GM21529 (cell line): ENCODE measurements at regions not wholly inside any gene's neighbourhood (a gene's known extent, or its start where the extent isn't known, plus 50 kb on each side); places are given as distances from the start of the nearest gene placed in this dataset.
"Not testable (repeated sequence)": the region's sequence is repeated elsewhere in the genome, so short reads cannot be mapped to it uniquely, and the experiment has no call there.

ENCODE experiments used
- ATAC-seq: cut with Tn5 transposase; IDR thresholded peaks from one replicate; pipeline ENCODE4 v1.9.1; 2021; ENCODE audit not compliant: unreplicated experiment

- ATAC-seq: no peak
Observed at GRCh38 chr3:177610686-177611633, 413.7 kb upstream of the TBL1XR1 start.

- ATAC-seq: no peak
Observed at GRCh38 chr3:177611752-177612334, 414.6 kb upstream of the TBL1XR1 start.

GRCh38 chr3:177613901-177614300 lies 416.6 kb upstream of the TBL1XR1 start:
- no peak for ATAC-seq

GRCh38 chr3:177615015-177615414 lies 417.7 kb upstream of the TBL1XR1 start:
- ATAC-seq: no peak

- ATAC-seq: no peak
Observed at GRCh38 chr3:177618873-177619733, 421.8 kb upstream of the TBL1XR1 start.

GRCh38 chr3:177620073-177620472 lies 422.8 kb upstream of the TBL1XR1 start:
- ATAC-seq: no peak

- ATAC-seq: no peak
Observed at GRCh38 chr3:177622520-177622919, 425.2 kb upstream of the TBL1XR1 start.

GRCh38 chr3:177622982-177623617 lies 425.8 kb upstream of the TBL1XR1 start:
- ATAC-seq: no peak

GRCh38 chr3:177624528-177625495 lies 427.5 kb upstream of the TBL1XR1 start:
- ATAC-seq: no peak

- no peak for ATAC-seq
Observed at GRCh38 chr3:177626045-177626444, 428.8 kb upstream of the TBL1XR1 start.

- not testable (repeated sequence) for ATAC-seq
Observed at GRCh38 chr3:177628095-177628719, 430.9 kb upstream of the TBL1XR1 start.

GRCh38 chr3:177629276-177629675 lies 432.0 kb upstream of the TBL1XR1 start:
- no peak for ATAC-seq

- ATAC-seq: no peak
Observed at GRCh38 chr3:177633671-177634207, 436.5 kb upstream of the TBL1XR1 start.

- not testable (repeated sequence) for ATAC-seq
Observed at GRCh38 chr3:177635601-177636106, 438.4 kb upstream of the TBL1XR1 start.

GRCh38 chr3:177640319-177640965 lies 443.2 kb upstream of the TBL1XR1 start:
- no peak for ATAC-seq

- ATAC-seq: no peak
Observed at GRCh38 chr3:177641206-177641605, 443.9 kb upstream of the TBL1XR1 start.

- no peak for ATAC-seq
Observed at GRCh38 chr3:177642042-177642803, 444.9 kb upstream of the TBL1XR1 start.

- ATAC-seq: no peak
Observed at GRCh38 chr3:177642804-177643125, 445.5 kb upstream of the TBL1XR1 start.
